ENCODE measurements at regions not wholly inside any gene's neighbourhood (a gene's known extent, or its start where the extent isn't known, plus 50 kb on each side); places are given as distances from the start of the nearest gene placed in this dataset.

DNA sequence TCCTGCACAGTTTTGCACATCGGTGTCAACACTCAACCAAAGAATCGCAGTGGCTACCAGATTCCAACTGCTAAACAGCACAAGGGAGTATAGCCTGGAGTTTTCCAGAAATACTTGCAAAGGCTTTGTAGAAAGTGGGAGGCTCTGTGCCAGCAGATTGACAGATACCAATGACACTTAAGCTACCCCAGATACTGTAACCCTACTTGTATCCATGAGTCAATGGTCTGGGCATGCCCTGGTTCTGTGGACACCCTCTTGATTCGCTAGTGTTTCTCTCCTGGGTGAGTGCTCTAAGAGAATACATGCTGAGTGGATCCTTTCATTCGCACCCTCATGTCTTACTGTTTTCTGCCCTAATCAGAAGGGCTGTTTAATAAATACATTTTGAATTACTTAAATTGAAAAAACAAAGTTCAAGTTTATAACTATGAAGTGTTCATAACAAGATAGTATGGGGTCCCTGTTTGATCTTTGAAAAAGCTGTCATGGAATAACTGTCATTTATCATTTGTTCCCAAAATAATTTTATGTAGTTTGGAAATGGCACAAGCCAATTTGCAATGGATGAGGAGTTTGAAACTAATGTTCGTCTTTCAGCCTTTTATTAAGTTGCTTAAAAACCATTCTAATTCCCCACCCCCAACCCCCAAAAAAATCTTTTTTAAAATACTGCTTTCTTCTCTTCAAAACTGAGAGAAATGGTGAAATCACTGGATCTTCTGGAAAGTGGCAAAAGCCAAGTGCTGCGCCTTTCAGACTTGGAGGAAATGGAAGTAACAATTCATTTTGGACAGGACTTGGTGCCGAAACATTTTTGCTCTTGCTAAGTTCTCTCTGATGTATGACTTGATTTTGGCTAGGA lies 600.5 kb upstream of the TENM4 start:
- in situ Hi-C loops (cut with HindIII; ENCODE audit: low pct_unique_long_range_greater_than_20kb, low sequenced_read_pairs) = no loop called here
- no TSS peak for BruUV-seq (replicated peaks)
- CTCF ChIA-PET = no interaction called here

DNA sequence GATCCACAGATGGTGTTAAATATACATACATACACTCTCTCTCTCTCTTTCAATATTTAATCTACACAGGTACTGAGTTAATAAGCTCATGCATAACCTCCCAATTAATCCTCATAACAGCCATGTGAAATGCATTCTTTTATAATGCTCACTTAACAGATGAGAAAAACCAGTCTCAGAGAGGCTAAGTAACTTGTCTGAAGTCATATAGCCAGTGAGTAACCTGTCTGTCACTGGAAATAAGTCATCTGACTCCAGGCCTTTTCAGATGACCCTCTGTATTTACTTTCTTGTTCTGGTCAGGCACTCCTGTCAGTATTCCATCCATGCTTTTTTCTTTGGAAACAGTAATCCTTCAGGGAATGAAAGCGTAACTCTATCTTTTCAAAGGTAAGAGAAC lies 594.0 kb upstream of the TENM4 start:
- Histone ChIP-seq H3K4me1 (ENCODE audit: control insufficient read depth, insufficient read depth, low read length) (no peaks in the 10 kb centered on the region), H3K27ac (ENCODE audit: low read length) (no peak overlapping the region), H3K36me3 (ENCODE audit: control insufficient read depth, insufficient read depth, low read length) (no peaks in the 10 kb centered on the region), H3K4me3 (ENCODE audit: low read depth in 2 of 2, low read length in 2 of 2) (no peak overlapping the region), H3K9me3 (ENCODE audit: control insufficient read depth, insufficient read depth, low read depth, low read length) (no peaks in the 10 kb centered on the region), H3K27me3 (ENCODE audit: control insufficient read depth, insufficient read depth, low read length) (no peaks in the 10 kb centered on the region)
- BruUV-seq (replicated peaks) = no TSS peak
- in situ Hi-C loops (cut with HindIII; ENCODE audit: low pct_unique_long_range_greater_than_20kb, low sequenced_read_pairs) = no loop called here
- no peak for DNase-seq (ENCODE audit: low read depth, low spot score)
- TF ChIP-seq TCF7L2 (IDR thresholded peaks at IDR 0.05; ENCODE audit: low read depth, low read length) = no peak
- ChIA-PET CTCF (no interaction called here), POLR2A (no interaction called here)
- intact Hi-C loops (cut with micrococcal nuclease; ENCODE audit: unreplicated experiment) = no loop called here
- ATAC-seq = no peak

More for the DNA sequence above, 600.5 kb upstream of the TENM4 start:
- no peaks in the 10 kb centered on the region for H3K4me1 ChIP-seq (ENCODE audit: control insufficient read depth, insufficient read depth, low read length)
- TF ChIP-seq SIN3A (IDR thresholded peaks at IDR 0.05; ENCODE audit: borderline replicate concordance, insufficient read depth, low read depth, low read length) (no peak), TCF7L2 (IDR thresholded peaks at IDR 0.05; ENCODE audit: low read depth, low read length) (no peak), POLR2AphosphoS5 (IDR thresholded peaks at IDR 0.05; ENCODE audit: low read depth, low read length) (no peak)
- TF ChIP-seq, protein P1, sequence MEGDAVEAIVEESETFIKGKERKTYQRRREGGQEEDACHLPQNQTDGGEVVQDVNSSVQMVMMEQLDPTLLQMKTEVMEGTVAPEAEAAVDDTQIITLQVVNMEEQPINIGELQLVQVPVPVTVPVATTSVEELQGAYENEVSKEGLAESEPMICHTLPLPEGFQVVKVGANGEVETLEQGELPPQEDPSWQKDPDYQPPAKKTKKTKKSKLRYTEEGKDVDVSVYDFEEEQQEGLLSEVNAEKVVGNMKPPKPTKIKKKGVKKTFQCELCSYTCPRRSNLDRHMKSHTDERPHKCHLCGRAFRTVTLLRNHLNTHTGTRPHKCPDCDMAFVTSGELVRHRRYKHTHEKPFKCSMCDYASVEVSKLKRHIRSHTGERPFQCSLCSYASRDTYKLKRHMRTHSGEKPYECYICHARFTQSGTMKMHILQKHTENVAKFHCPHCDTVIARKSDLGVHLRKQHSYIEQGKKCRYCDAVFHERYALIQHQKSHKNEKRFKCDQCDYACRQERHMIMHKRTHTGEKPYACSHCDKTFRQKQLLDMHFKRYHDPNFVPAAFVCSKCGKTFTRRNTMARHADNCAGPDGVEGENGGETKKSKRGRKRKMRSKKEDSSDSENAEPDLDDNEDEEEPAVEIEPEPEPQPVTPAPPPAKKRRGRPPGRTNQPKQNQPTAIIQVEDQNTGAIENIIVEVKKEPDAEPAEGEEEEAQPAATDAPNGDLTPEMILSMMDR (IDR thresholded peaks at IDR 0.05) = no peak
- TF ChIP-seq, protein P2, sequence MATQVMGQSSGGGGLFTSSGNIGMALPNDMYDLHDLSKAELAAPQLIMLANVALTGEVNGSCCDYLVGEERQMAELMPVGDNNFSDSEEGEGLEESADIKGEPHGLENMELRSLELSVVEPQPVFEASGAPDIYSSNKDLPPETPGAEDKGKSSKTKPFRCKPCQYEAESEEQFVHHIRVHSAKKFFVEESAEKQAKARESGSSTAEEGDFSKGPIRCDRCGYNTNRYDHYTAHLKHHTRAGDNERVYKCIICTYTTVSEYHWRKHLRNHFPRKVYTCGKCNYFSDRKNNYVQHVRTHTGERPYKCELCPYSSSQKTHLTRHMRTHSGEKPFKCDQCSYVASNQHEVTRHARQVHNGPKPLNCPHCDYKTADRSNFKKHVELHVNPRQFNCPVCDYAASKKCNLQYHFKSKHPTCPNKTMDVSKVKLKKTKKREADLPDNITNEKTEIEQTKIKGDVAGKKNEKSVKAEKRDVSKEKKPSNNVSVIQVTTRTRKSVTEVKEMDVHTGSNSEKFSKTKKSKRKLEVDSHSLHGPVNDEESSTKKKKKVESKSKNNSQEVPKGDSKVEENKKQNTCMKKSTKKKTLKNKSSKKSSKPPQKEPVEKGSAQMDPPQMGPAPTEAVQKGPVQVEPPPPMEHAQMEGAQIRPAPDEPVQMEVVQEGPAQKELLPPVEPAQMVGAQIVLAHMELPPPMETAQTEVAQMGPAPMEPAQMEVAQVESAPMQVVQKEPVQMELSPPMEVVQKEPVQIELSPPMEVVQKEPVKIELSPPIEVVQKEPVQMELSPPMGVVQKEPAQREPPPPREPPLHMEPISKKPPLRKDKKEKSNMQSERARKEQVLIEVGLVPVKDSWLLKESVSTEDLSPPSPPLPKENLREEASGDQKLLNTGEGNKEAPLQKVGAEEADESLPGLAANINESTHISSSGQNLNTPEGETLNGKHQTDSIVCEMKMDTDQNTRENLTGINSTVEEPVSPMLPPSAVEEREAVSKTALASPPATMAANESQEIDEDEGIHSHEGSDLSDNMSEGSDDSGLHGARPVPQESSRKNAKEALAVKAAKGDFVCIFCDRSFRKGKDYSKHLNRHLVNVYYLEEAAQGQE (IDR thresholded peaks at IDR 0.05; ENCODE audit: insufficient read depth in 1 of 2, low read depth in 2 of 2, low read length in 1 of 2) = no peak
- POLR2A ChIA-PET = no interaction called here
- no peaks in the 10 kb centered on the region for H3K27me3 ChIP-seq (ENCODE audit: control insufficient read depth, insufficient read depth, low read length)
- ATAC-seq (no peak), DNase-seq (ENCODE audit: low read depth, low spot score) (no peak)
- no peaks in the 10 kb centered on the region for H3K9me3 ChIP-seq (ENCODE audit: control insufficient read depth, insufficient read depth, low read depth, low read length)
- no peak overlapping the region for H3K27ac ChIP-seq (ENCODE audit: low read length)
- no peaks in the 10 kb centered on the region for H3K36me3 ChIP-seq (ENCODE audit: control insufficient read depth, insufficient read depth, low read length)
- H3K4me3 ChIP-seq (ENCODE audit: low read depth in 2 of 2, low read length in 2 of 2) = no peak overlapping the region
- intact Hi-C loops (cut with micrococcal nuclease; ENCODE audit: unreplicated experiment) = no loop called here

DNA sequence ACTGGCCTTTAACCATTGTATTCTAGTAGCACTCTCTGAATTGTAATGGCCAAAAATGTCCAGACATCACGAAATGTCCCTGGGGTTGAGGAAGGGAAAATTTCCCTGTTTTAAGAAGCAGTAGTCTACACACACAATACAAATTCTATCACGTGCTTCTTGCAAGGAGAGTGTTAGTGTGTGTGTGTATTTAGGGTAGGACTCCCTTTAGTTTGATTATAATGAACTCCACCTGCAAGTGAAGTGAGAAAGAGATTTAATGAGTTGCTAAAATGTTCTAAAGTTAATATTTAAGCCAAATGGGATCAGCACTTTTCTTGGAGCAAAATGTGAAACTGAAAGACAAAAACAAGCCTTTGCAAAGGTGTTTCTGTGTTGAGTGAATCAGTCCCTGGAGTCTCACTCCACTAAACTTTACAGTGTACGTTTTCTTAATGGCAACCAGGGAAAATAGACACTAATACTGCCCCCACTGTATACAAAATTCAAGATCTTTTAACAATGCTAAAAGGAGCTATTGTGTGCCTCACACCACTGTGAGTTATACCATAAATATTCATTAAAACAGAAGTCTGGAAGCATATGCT lies 590.3 kb upstream of the TENM4 start:
- Histone ChIP-seq H3K27ac (ENCODE audit: low read length) (no peak overlapping the region), H3K36me3 (ENCODE audit: control insufficient read depth, insufficient read depth, low read length) (no peaks in the 10 kb centered on the region), H3K27me3 (ENCODE audit: control insufficient read depth, insufficient read depth, low read length) (no peaks in the 10 kb centered on the region), H3K9me3 (ENCODE audit: control insufficient read depth, insufficient read depth, low read depth, low read length) (no peaks in the 10 kb centered on the region), H3K4me3 (ENCODE audit: low read depth in 2 of 2, low read length in 2 of 2) (no peak overlapping the region), H3K4me1 (ENCODE audit: control insufficient read depth, insufficient read depth, low read length) (no peaks in the 10 kb centered on the region)
- POLR2A ChIA-PET = no interaction called here
- ATAC-seq = no peak
- no TSS peak for BruUV-seq (replicated peaks)
- in situ Hi-C loops (cut with HindIII; ENCODE audit: low pct_unique_long_range_greater_than_20kb, low sequenced_read_pairs) = no loop called here
- TF ChIP-seq SIN3A (IDR thresholded peaks at IDR 0.05; ENCODE audit: borderline replicate concordance, insufficient read depth, low read depth, low read length) (no peak), POLR2AphosphoS5 (IDR thresholded peaks at IDR 0.05; ENCODE audit: low read depth, low read length) (no peak), TCF7L2 (IDR thresholded peaks at IDR 0.05; ENCODE audit: low read depth, low read length) (no peak)
- TF ChIP-seq, protein P2 (IDR thresholded peaks at IDR 0.05; ENCODE audit: insufficient read depth in 1 of 2, low read depth in 2 of 2, low read length in 1 of 2) = no peak
- TF ChIP-seq, protein P1 (IDR thresholded peaks at IDR 0.05) = no peak
- no peak for DNase-seq (ENCODE audit: low read depth, low spot score)
- CTCF ChIA-PET = no interaction called here
- intact Hi-C loops (cut with micrococcal nuclease; ENCODE audit: unreplicated experiment) = no loop called here

Data from Panc1 (cell line).